Prostate gland (tissue), 2 donors: ENCODE measurements at regions not wholly inside any gene's neighbourhood (a gene's known extent, or its start where the extent isn't known, plus 50 kb on each side); places are given as distances from the start of the nearest gene placed in this dataset.

Experiments used
- CTCF ChIP-seq, 4 experiments: fragments of 200-600 bp in 2 of 4; fragments of 450-650 bp in 2 of 4; sonication (generic) in 2 of 4; IDR thresholded peaks; 1 replicate in 3 of 4; 2 replicates in 1 of 4; pipeline ENCODE4 v1.5.1; 2016 to 2019; ENCODE audit warnings: antibody characterized with exemption in 4 of 4, mild to moderate bottlenecking in 2 of 4, moderate library complexity in 2 of 4
- POLR2A ChIP-seq: fragments of 450-650 bp; IDR thresholded peaks from one replicate; pipeline ENCODE4 v1.6.1; 2016; ENCODE audit warnings: antibody characterized with exemption, mild to moderate bottlenecking

- TF ChIP-seq CTCF (IDR thresholded peaks at IDR 0.05) (no peak), POLR2A (no peak)
These were observed 632.1 kb upstream of the ID4 start for GRCh38 chr6:19205076-19205475.
